OCI-LY1 (cell line): ENCODE measurements at regions not wholly inside any gene's neighbourhood (a gene's known extent, or its start where the extent isn't known, plus 50 kb on each side); places are given as distances from the start of the nearest gene placed in this dataset.

Source experiments
- H2AFZ ChIP-seq: fragments of 200-600 bp; sonication (generic), shearing (Covaris generic); 2 replicates; pipeline ENCODE4 v1.6.0; 2014; ENCODE audit warnings: antibody characterized with exemption, mild to moderate bottlenecking, low read length
- H3F3A ChIP-seq: fragments of 200-600 bp; sonication (generic), shearing (Covaris generic); 2 replicates; pipeline ENCODE4 v1.6.0; 2014; ENCODE audit warnings: mild to moderate bottlenecking, antibody characterized with exemption, low read length, moderate library complexity; ENCODE audit not compliant: insufficient read depth
- H3K27ac ChIP-seq: fragments of 200-600 bp; sonication (generic); 2 replicates; pipeline ENCODE4 v1.5.1; 2014; ENCODE audit warnings: low read length, mixed run types, mild to moderate bottlenecking, low read depth; ENCODE audit not compliant: poor library complexity, severe bottlenecking
- H3K27me3 ChIP-seq: fragments of 200-600 bp; sonication (generic); 2 replicates; pipeline ENCODE4 v1.6.0; 2014; ENCODE audit warnings: antibody characterized with exemption, mild to moderate bottlenecking, low read length, moderate library complexity; ENCODE audit not compliant: insufficient read depth
- H3K36me3 ChIP-seq: fragments of 200-600 bp; sonication (generic); 2 replicates; pipeline ENCODE4 v1.6.1; 2014; ENCODE audit warnings: mild to moderate bottlenecking, antibody characterized with exemption, low read length, moderate library complexity, mixed read lengths; ENCODE audit not compliant: insufficient read depth
- H3K4me1 ChIP-seq: fragments of 200-600 bp; sonication (generic); 2 replicates; pipeline ENCODE4 v1.5.1; 2014; ENCODE audit warnings: mild to moderate bottlenecking, low read length, moderate library complexity; ENCODE audit not compliant: insufficient read depth, severe bottlenecking
- H3K4me2 ChIP-seq: fragments of 200-600 bp; sonication (generic), shearing (Covaris generic); 2 replicates; pipeline ENCODE4 v1.6.1; 2014; ENCODE audit warnings: low read length
- H3K4me3 ChIP-seq: fragments of 200-600 bp; sonication (generic); 2 replicates; pipeline ENCODE4 v1.5.1; 2014; ENCODE audit warnings: low read length, low read depth, mild to moderate bottlenecking, mixed read lengths; ENCODE audit not compliant: poor library complexity, severe bottlenecking
- H3K79me2 ChIP-seq: fragments of 200-600 bp; shearing (Covaris generic); 2 replicates; pipeline ENCODE4 v1.6.1; 2016; ENCODE audit warnings: mixed run types, low read length, mixed read lengths; ENCODE audit not compliant: insufficient read depth
- H3K9ac ChIP-seq: fragments of 200-600 bp; sonication (generic), shearing (Covaris generic); 2 replicates; pipeline ENCODE4 v1.6.1; 2014; ENCODE audit warnings: mild to moderate bottlenecking, low read length, mixed read lengths
- H3K9me2 ChIP-seq: fragments of 200-600 bp; sonication (generic), shearing (Covaris generic); 2 replicates; pipeline ENCODE4 v1.6.1; 2014; ENCODE audit warnings: low read depth, mild to moderate bottlenecking, low read length, mixed read lengths
- H3K9me3 ChIP-seq: fragments of 200-600 bp; shearing (Covaris generic); 2 replicates; pipeline ENCODE4 v1.6.1; 2014; ENCODE audit warnings: low read length, mixed read lengths
- H4K20me1 ChIP-seq: fragments of 200-600 bp; sonication (generic), shearing (Covaris generic); 2 replicates; pipeline ENCODE4 v1.6.0; 2016; ENCODE audit warnings: mild to moderate bottlenecking, low read length; ENCODE audit not compliant: insufficient read depth
- EZH2 ChIP-seq: fragments of 200-600 bp; sonication (generic), shearing (Covaris generic); IDR thresholded peaks from 2 replicates; pipeline ENCODE4 v1.8.0; 2017; ENCODE audit warnings: borderline replicate concordance, mixed run types, mild to moderate bottlenecking, antibody characterized with exemption, low read length, moderate library complexity, mixed read lengths
- TF ChIP-seq, protein P1 (sequence below): fragments of 200-600 bp; sonication (generic), shearing (Covaris generic); IDR thresholded peaks from 2 replicates; pipeline ENCODE4 v1.5.1; 2017; ENCODE audit warnings: mild to moderate bottlenecking, antibody characterized with exemption, low read length, moderate library complexity, mixed read lengths

DNA sequence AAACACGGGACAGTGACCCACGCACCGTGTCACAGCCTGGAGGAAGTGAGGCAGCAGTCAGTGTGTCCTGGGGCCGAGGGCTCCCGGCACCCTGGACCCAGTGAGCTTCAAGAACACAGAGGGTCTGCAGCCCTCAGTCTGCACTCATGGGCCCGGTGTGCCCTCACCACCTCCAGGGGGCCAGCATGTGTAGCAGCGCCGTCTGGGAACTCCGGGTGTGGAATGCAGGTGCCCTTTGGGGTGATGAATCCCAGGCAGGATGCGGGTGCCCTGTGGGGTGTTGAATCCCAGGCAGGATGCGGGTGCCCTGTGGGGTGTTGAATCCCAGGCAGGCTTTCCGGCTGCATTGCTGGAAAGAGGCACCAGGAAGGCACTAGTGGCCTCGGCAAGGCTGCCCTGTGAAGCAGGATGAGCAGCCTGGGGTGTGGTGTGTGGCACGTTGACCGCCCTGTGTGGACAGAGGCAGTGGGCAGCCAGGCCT, 1399.9 kb downstream of the BRD1 start:
- no peaks in the 10 kb centered on the region for H3K9me2 ChIP-seq
- H3K9me3 ChIP-seq, result no peaks in the 10 kb centered on the region
- H3K27me3 ChIP-seq, result 0 out of 2 replicates have a peak, but pooled peaks cover 4% of the 10 kb centered on the region
- H3K4me3 ChIP-seq, result no peak overlapping the region
- no peaks in the 10 kb centered on the region for H3K4me1 ChIP-seq
- H3K9ac ChIP-seq, result no peak overlapping the region
- no peak overlapping the region for H3K27ac ChIP-seq
- H3K79me2 ChIP-seq, result no peaks in the 10 kb centered on the region
- no peaks in the 10 kb centered on the region for H3F3A ChIP-seq
- H2AFZ ChIP-seq, result no peak overlapping the region
- TF ChIP-seq, protein P1, sequence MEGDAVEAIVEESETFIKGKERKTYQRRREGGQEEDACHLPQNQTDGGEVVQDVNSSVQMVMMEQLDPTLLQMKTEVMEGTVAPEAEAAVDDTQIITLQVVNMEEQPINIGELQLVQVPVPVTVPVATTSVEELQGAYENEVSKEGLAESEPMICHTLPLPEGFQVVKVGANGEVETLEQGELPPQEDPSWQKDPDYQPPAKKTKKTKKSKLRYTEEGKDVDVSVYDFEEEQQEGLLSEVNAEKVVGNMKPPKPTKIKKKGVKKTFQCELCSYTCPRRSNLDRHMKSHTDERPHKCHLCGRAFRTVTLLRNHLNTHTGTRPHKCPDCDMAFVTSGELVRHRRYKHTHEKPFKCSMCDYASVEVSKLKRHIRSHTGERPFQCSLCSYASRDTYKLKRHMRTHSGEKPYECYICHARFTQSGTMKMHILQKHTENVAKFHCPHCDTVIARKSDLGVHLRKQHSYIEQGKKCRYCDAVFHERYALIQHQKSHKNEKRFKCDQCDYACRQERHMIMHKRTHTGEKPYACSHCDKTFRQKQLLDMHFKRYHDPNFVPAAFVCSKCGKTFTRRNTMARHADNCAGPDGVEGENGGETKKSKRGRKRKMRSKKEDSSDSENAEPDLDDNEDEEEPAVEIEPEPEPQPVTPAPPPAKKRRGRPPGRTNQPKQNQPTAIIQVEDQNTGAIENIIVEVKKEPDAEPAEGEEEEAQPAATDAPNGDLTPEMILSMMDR, result no peak
- TF ChIP-seq EZH2, result no peak
- H4K20me1 ChIP-seq, result no peaks in the 10 kb centered on the region
- H3K36me3 ChIP-seq, result no peaks in the 10 kb centered on the region
- no peak overlapping the region for H3K4me2 ChIP-seq

DNA sequence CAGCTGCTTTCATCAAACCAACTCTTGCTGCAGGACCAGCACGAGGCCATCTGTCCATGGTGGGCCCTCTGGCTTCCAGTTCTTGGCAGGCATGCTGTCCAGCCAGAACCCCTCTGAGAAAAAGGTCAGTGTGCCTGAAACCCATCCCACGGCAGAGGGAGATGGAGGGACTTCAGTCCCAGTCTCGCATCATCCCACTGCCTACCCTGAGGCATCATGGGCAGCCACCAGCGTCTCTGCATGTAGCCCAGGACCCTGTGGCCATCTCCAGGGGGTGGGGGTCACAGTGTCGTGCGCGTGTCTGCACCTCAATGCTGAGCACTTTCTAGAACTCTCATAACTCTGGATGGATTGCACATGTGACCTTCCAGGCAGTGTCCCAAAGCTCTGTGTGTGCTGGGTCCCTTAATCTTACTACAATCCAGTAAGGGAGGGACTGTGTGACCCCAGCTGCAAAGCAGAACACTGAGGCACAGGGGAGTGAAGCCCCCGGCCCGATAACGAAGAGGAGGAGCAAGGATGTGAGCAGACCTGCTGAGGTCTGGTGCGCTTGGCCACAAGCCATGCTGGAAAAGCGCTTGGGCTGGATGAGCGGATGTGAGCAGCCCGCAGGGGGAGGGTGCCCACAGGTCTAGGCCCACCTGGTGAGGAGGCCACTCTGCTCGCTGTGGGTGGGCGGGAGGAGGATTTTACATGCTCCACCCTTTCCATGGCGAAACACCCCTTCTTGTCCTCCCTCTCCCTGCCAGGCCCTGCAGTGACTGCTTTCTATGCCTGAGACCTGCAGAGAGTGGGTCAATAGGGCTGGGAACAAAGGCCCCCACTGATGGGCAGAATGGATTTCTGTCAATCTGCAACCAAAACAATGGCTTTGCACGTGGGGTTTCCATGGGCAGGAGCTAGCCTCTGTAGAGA, 1401.0 kb downstream of the BRD1 start:
- Histone ChIP-seq H3K27ac (no peak overlapping the region), H3K79me2 (no peaks in the 10 kb centered on the region), H3K9me3 (no peaks in the 10 kb centered on the region), H3K9me2 (no peaks in the 10 kb centered on the region), H3K4me2 (no peak overlapping the region), H3K4me1 (no peaks in the 10 kb centered on the region), H3K4me3 (no peak overlapping the region), H3K27me3 (0 out of 2 replicates have a peak, but pooled peaks cover 4% of the 10 kb centered on the region), H3K9ac (no peak overlapping the region), H4K20me1 (no peaks in the 10 kb centered on the region), H3K36me3 (no peaks in the 10 kb centered on the region), H2AFZ (no peak overlapping the region), H3F3A (no peaks in the 10 kb centered on the region)
- TF ChIP-seq, protein P1, result no peak
- TF ChIP-seq EZH2, result no peak

DNA sequence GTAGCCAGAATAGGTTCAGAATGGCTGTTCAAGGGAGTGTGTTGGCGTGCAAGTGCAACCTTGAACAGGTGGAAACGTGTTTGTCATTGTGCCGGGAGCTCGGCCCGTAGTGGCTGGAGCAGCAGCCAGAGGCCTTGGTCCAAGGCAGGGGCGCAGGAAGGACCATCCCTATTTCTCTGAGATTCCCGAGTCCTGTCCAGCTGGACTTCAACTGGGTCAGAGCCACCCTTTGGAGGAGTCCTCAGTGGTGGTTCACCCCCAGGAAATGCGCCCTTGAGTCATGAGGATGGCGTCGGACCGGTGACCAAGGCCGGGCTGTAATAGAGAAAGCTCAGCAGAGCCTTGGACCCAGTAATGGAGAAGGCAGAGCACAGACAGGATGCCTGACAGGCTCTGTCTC, 1402.0 kb downstream of the BRD1 start:
- no peaks in the 10 kb centered on the region for H3K9me3 ChIP-seq
- H3K79me2 ChIP-seq, result no peaks in the 10 kb centered on the region
- no peaks in the 10 kb centered on the region for H3K4me1 ChIP-seq
- H3F3A ChIP-seq, result no peaks in the 10 kb centered on the region
- H3K9ac ChIP-seq, result no peak overlapping the region
- H3K27ac ChIP-seq, result no peak overlapping the region
- no peak overlapping the region for H3K4me3 ChIP-seq
- no peaks in the 10 kb centered on the region for H3K36me3 ChIP-seq
- no peak overlapping the region for H2AFZ ChIP-seq
- 0 out of 2 replicates have a peak, but pooled peaks cover 4% of the 10 kb centered on the region for H3K27me3 ChIP-seq
- H4K20me1 ChIP-seq, result no peaks in the 10 kb centered on the region
- TF ChIP-seq EZH2, result no peak
- TF ChIP-seq, protein P1, result no peak
- H3K9me2 ChIP-seq, result no peaks in the 10 kb centered on the region
- no peak overlapping the region for H3K4me2 ChIP-seq
